Stimulated activated CD8-positive, alpha-beta memory T cell treated with anti-CD3 and anti-CD28 coated beads, Interleukin-12 subunit alpha, Interleukin-12 subunit beta, amount 100 ng/mL, for 24 hours (primary cell): ENCODE measurements at regions not wholly inside any gene's neighbourhood (a gene's known extent, or its start where the extent isn't known, plus 50 kb on each side); places are given as distances from the start of the nearest gene placed in this dataset.
"Not testable (repeated sequence)": the region's sequence is repeated elsewhere in the genome, so short reads cannot be mapped to it uniquely, and the experiment has no call there.

Source experiments
- DNase-seq: peaks from one replicate; pipeline ENCODE4 v3.0.0-alpha.2; 2020; ENCODE audit errors: extremely low read depth

GRCh38 chr3:107942244-107942643 lies 148.6 kb downstream of the CD47 start:
- no peak for DNase-seq

DNA sequence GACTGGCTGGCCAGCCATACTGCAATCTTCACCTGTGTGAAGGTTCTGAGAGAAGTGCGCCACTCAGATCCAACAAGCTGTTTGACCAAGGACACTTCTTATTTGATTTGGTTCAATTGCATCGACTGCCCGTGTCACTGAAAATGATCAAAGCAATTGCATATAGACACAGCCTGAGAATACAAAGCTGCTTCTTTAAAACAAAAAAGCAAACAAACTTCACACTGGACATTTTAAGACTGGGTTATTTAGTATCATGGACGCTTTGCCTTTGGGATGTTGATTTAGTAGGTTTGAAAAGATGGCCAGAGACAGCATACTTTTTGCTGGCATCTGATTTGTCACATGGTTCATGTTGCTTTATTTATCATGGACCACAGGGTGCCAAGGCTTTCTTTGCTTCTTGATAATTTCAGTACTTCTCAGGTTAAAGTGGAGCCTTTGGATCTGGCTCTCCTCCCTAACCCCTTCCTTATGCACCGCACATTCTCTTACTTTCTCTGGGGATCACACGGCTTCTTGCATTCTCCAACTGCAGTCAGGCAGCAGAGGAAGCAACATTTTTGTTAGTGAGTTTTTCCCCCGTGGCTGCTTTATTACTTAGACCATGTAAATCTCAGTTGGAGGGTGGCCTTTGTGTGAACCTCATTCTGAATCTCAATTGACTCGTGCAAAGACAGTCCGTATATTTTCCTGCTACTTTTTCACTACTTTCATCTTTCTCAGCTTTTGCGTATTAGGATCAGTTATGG lies 151.0 kb downstream of the CD47 start:
- no peak for DNase-seq

GRCh38 chr3:107938143-107938542 lies 152.7 kb downstream of the CD47 start:
- no peak for DNase-seq

GRCh38 chr3:107934808-107935207 lies 156.0 kb downstream of the CD47 start:
- no peak for DNase-seq

GRCh38 chr3:107933450-107933849 lies 157.4 kb downstream of the CD47 start:
- no peak for DNase-seq

DNA sequence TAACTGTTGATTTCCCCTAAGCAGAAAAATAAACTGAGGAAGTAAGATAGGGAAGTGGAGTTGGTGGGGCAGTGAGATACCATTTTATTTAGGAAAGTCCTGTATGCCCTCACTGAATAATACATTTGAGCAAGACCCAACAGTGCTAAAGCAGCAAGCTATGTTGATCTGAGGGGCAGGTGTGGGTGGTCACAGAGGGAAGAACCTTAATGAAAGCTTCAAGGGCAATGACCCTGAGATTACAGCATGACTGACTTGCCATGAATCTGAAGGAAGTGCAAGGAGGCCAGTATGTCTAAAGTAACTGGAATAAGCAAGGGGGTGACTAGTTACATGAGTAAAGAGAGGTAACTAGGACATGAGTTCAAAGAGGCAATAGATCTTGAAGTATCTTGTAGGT lies 159.5 kb downstream of the CD47 start:
- no peak for DNase-seq

DNA sequence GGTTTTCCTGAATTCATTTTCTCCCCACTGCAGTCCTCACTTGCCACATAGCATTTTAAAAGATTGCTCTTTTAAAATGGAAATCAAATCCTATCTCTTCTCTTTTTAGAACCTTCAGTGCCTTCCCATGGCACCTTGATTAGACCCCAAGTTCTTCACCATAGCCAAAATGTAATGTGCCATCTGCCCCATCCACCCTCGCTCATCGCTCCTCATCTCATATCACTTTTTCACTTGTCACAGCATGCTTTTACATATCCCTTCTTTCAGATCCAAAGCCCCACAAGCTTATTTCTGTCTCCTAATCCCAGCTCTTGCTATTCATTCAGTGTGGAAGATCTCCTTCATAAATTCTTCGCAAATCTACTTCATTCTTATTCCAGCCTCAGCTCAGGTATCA lies 161.7 kb downstream of the CD47 start:
- DNase-seq, result no peak

DNA sequence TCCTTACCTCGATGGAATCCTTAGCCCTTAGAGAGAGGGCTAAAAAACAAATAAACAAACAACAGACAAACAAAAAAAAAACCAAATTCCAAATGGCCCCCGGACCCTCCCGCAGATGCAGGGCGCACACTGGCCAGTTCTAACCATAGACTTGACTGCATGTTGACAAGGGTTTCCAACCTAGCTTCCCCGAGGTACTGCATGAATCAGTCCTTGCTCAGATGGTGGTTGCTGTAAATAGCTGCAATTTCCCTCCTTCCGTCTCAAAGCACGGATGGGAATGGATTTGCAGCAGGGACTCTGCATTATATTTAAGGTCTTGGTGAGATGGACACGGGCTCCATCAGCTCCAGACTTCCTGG lies 162.8 kb downstream of the CD47 start:
- no peak for DNase-seq

GRCh38 chr3:107927361-107928083 lies 163.3 kb downstream of the CD47 start:
- DNase-seq, result peak; percentile 22

DNA sequence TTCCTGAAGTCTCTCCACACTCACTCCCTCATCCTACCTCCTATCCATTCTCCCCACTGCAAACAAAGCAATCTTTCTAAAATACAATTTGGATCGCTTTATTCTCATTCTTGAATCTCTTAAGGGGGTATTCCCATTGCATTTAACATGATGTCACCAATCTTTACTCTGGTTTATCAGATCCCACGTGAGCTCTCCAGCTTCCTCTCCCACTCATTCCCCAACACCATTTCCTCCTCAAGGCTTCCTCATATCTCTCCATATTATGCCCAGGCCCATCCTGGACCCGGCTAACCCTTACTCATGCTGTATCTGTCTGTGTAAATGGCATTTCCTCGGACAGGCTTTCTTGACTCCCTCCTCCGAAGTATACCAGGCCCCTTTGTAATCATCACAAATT lies 165.0 kb downstream of the CD47 start:
- DNase-seq, result no peak

DNA sequence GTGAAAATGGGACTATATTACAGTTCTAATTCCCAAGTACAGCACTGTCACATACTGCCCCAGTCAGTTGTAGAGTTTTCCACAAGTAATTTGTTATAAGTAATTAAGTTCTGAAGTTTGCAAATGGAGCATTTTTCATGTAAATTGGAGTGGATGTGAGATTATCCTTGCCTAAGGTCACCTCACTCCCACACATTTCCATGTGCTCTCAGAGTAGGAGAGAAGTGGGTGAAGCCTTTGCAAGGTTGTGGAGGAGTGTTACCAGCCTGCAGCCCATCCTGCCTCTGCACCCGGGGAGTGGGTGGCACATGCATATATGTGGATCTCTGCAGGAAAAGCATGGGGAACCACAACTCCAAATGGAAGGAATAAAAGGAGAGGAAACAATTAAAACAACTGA lies 169.8 kb downstream of the CD47 start:
- no peak for DNase-seq

DNA sequence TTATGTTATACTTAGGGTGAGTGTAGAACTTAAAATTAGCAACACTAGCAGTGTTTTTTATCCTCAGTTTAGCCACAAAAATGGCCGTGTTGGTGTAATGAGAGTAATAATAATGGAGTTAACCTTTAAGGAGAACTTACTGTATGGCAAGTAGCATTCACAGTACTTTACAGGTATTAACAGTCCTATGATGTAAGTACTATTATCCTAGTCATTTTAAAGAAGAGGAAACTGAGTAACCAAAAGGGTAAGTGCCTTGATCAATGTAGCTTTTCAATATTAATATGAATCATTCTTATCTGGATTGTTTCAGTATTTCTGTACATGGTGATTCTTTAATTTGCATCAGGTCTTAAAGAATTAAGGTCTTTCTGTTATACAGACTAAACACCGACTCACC lies 170.3 kb downstream of the CD47 start:
- DNase-seq, result no peak

- no peak for DNase-seq
These were observed 171.6 kb downstream of the CD47 start for GRCh38 chr3:107919239-107919638.

GRCh38 chr3:107916171-107916570 lies 174.7 kb downstream of the CD47 start:
- DNase-seq, result no peak

DNA sequence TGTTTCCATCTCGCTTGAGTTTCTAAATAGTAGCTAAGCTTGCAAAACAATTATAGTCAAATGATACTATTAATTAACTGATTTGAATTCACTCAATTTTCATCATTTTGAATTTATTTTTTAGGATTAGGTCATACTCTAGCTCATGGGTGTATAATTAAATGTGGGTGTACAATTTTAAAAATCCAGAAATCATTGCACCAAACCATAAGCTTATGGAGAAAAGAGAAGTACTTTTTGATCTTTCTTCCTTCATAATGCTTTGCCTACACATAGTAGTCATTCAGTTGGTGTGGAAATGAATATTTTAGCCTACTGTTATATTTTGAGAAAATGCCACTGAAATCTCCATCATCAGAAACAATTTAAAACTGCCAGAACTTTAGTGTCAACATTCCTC lies 175.1 kb downstream of the CD47 start:
- DNase-seq, result no peak

- DNase-seq, result no peak
These were observed 177.1 kb downstream of the CD47 start for GRCh38 chr3:107913701-107914100.

GRCh38 chr3:107911337-107912000 lies 179.4 kb downstream of the CD47 start:
- DNase-seq, result no peak

- DNase-seq, result no peak
These were observed 180.0 kb downstream of the CD47 start for GRCh38 chr3:107910713-107911259.

- not testable (repeated sequence) for DNase-seq
These were observed 181.2 kb downstream of the CD47 start for GRCh38 chr3:107909583-107909982.

- DNase-seq, result no peak
These were observed 182.8 kb downstream of the CD47 start for GRCh38 chr3:107907996-107908395.

DNA sequence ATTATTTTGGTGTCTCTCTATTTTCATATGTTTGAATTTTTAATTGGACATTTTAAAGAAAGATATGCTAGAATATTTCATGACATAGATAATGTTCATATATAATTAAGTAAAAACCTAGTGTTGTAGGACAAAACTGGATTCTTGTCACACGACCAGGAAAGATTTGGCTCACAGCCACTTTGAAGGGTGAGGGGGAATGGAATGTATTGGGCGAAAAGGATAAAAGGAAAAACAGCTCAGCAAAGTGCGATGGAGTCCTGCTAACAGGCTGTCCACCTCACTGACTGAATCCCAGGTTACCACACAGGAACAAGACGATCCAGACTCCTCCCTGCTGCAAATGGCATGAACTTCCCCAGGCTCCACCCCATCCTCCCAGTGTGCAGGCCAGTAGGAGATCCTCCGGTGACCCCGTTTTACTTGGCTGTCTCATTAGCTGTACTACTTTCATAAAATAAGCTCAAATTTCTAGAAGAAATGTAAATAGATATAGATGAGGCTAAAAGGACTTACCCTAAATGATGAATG lies 186.2 kb downstream of the CD47 start:
- DNase-seq, result no peak

- no peak for DNase-seq
These were observed 190.7 kb downstream of the CD47 start for GRCh38 chr3:107899990-107900651.
